ENCODE measurements at regions not wholly inside any gene's neighbourhood (a gene's known extent, or its start where the extent isn't known, plus 50 kb on each side); places are given as distances from the start of the nearest gene placed in this dataset.

DNA sequence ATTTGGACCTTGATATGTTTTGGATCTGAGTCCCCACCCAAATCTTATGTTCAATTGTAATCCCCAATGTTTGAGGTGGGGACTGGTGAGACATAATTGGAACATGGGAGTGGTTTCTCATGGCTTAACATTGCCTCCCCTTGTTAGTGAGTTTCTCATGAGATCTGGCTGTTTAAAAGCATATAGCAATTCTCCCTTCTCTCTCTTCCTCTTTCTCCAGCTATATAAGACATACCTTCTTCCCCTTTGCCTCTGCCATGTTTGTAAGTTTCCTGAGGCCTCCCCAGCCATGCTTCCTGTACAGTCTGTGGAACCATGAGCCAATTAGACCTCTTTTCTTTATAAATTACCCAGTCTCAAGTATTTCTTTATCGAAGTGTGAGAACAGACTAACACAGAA lies 692.4 kb downstream of the KCNT2 start:
- Histone ChIP-seq H3K9ac (replicated peaks; ENCODE audit: extremely low read depth, insufficient read depth, low read length) (no peak overlapping the region), H3K27ac (ENCODE audit: insufficient read depth, low read depth, low read length) (no peak overlapping the region), H3K4me1 (ENCODE audit: control insufficient read depth, extremely low read depth, insufficient read depth, low read length) (no peaks in the 10 kb centered on the region), H3K36me3 (ENCODE audit: control insufficient read depth in 2 of 2, extremely low read depth in 1 of 2, insufficient read depth in 2 of 2, low read length in 2 of 2) (no peaks in the 10 kb centered on the region), H3K27me3 (ENCODE audit: control insufficient read depth in 2 of 2, insufficient read depth in 2 of 2, low read length in 2 of 2) (no peaks in the 10 kb centered on the region), H3K9me1 (replicated peaks; ENCODE audit: control insufficient read depth, extremely low read depth, insufficient read depth, low read length) (no peaks in the 10 kb centered on the region), H2AFZ (ENCODE audit: low read depth, low read length) (no peak overlapping the region), H3K4me3 (replicated peaks in 1 of 3; ENCODE audit: insufficient read depth in 1 of 3, low read depth in 1 of 3, low read length in 3 of 3) (no peak overlapping the region), H3K79me2 (ENCODE audit: control insufficient read depth, insufficient read depth, low read length) (no peaks in the 10 kb centered on the region), H3K4me2 (ENCODE audit: insufficient read depth, low read length) (no peak overlapping the region), H4K20me1 (replicated peaks; ENCODE audit: control insufficient read depth, extremely low read depth, insufficient read depth, low read length) (no peaks in the 10 kb centered on the region), H3K9me3 (replicated peaks; ENCODE audit: control insufficient read depth, insufficient read depth, low read length) (no peaks in the 10 kb centered on the region)
- ChIA-PET POLR2A (no interaction called here), CTCF (no interaction called here)
- FAIRE-seq (no peak), DNase-seq (ENCODE audit: low read depth, low spot score) (no peak)
- dilution Hi-C loops (cut with MboI; ENCODE audit: extremely low pct_ligation_motif_present, low sequenced_read_pairs) (no loop called here), intact Hi-C loops (cut with micrococcal nuclease) (no loop called here)
- no TSS peak for BruUV-seq (replicated peaks)
- TF ChIP-seq, protein P1, sequence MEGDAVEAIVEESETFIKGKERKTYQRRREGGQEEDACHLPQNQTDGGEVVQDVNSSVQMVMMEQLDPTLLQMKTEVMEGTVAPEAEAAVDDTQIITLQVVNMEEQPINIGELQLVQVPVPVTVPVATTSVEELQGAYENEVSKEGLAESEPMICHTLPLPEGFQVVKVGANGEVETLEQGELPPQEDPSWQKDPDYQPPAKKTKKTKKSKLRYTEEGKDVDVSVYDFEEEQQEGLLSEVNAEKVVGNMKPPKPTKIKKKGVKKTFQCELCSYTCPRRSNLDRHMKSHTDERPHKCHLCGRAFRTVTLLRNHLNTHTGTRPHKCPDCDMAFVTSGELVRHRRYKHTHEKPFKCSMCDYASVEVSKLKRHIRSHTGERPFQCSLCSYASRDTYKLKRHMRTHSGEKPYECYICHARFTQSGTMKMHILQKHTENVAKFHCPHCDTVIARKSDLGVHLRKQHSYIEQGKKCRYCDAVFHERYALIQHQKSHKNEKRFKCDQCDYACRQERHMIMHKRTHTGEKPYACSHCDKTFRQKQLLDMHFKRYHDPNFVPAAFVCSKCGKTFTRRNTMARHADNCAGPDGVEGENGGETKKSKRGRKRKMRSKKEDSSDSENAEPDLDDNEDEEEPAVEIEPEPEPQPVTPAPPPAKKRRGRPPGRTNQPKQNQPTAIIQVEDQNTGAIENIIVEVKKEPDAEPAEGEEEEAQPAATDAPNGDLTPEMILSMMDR (IDR thresholded peaks at IDR 0.05; ENCODE audit: extremely low read depth in 1 of 2, insufficient read depth in 1 of 2, low read depth in 1 of 2, low read length in 2 of 2) = no peak
- TF ChIP-seq GATA2 (IDR thresholded peaks at IDR 0.05; ENCODE audit: insufficient read depth, insufficient read length, low read depth, low read length) = no peak
- no peak for TF ChIP-seq JUN (IDR thresholded peaks at IDR 0.05; ENCODE audit: borderline replicate concordance, insufficient read depth, insufficient read length, low read depth)
- no peak for TF ChIP-seq POLR2A (IDR thresholded peaks at IDR 0.05; ENCODE audit: low read depth, low read length)
- TF ChIP-seq EZH2 (IDR thresholded peaks at IDR 0.05; ENCODE audit: borderline replicate concordance, low read depth, low read length, severe bottlenecking) = no peak
- TF ChIP-seq POLR2AphosphoS5 (IDR thresholded peaks at IDR 0.05; ENCODE audit: insufficient read depth, low read depth, low read length) = no peak
- TF ChIP-seq, protein P2, sequence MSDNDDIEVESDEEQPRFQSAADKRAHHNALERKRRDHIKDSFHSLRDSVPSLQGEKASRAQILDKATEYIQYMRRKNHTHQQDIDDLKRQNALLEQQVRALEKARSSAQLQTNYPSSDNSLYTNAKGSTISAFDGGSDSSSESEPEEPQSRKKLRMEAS (IDR thresholded peaks at IDR 0.05; ENCODE audit: insufficient read depth, insufficient read length) = no peak
- TF ChIP-seq MYC (IDR thresholded peaks at IDR 0.05; ENCODE audit: low read depth, low read length) = no peak
